Activated CD4-positive, alpha-beta T cell treated with anti-CD3 and anti-CD28 coated beads, Interleukin-2, amount 10 ng/mL, durations not matched to agents 7 days and 5 days (primary cell): ENCODE measurements at regions not wholly inside any gene's neighbourhood (a gene's known extent, or its start where the extent isn't known, plus 50 kb on each side); places are given as distances from the start of the nearest gene placed in this dataset.
A peak's percentile ranks its signal among the peaks of the same experiment; 100 is the strongest.

Experiments
- CTCF ChIA-PET: fragments of 350-600 bp; sonication (Branson Sonifier 250); formaldehyde crosslinking; loops from one replicate; lab custom pipeline; 2021; ENCODE audit warnings: antibody characterized with exemption; lab: Charles Lee
- POLR2A ChIA-PET: fragments of 350-600 bp; sonication (Branson Sonifier 250); formaldehyde crosslinking; loops from one replicate; lab custom pipeline; 2021; ENCODE audit warnings: antibody characterized with exemption; lab: Charles Lee
- DNase-seq: peaks from one replicate; pipeline ENCODE4 v3.0.0-alpha.2; 2020
- H3K27ac Mint-ChIP-seq: one replicate; pipeline ENCODE4 v1.8.0; 2021; ENCODE audit warnings: mild to moderate bottlenecking, moderate library complexity, mixed read lengths
- H3K27me3 Mint-ChIP-seq: one replicate; pipeline ENCODE4 v1.8.0; 2021; ENCODE audit warnings: mixed read lengths
- H3K36me3 Mint-ChIP-seq: one replicate; pipeline ENCODE4 v1.8.0; 2021; ENCODE audit warnings: low read depth, mixed read lengths
- H3K4me1 Mint-ChIP-seq: one replicate; pipeline ENCODE4 v1.8.0; 2021; ENCODE audit warnings: mixed read lengths
- H3K4me3 Mint-ChIP-seq: one replicate; pipeline ENCODE4 v1.8.0; 2021; ENCODE audit warnings: mild to moderate bottlenecking, moderate library complexity, mixed read lengths
- H3K9me3 Mint-ChIP-seq: one replicate; pipeline ENCODE4 v1.8.0; 2021; ENCODE audit warnings: mixed read lengths

- POLR2A ChIA-PET, result no interaction called here
- Mint-ChIP-seq H3K36me3 (no peaks in the 10 kb centered on the region), H3K27ac (no peak overlapping the region), H3K27me3 (peaks cover 1% of the 10 kb centered on the region), H3K4me1 (no peaks in the 10 kb centered on the region), H3K9me3 (no peaks in the 10 kb centered on the region), H3K4me3 (no peak overlapping the region)
- CTCF ChIA-PET, result no interaction called here
- no peak for DNase-seq
Measured at GRCh38 chr1:22380024-22380785, 71.4 kb upstream of the ZBTB40 start.

GRCh38 chr1:22383526-22384294 lies 67.9 kb upstream of the ZBTB40 start:
- Mint-ChIP-seq H3K27me3 (peaks cover 15% of the 10 kb centered on the region), H3K4me1 (no peaks in the 10 kb centered on the region), H3K4me3 (no peak overlapping the region), H3K36me3 (no peaks in the 10 kb centered on the region), H3K9me3 (no peaks in the 10 kb centered on the region), H3K27ac (no peak overlapping the region)
- DNase-seq, result no peak
- POLR2A ChIA-PET, result no interaction called here
- CTCF ChIA-PET, result no interaction called here

GRCh38 chr1:22385537-22385936 lies 66.1 kb upstream of the ZBTB40 start:
- Mint-ChIP-seq H3K27me3 (peaks cover 17% of the 10 kb centered on the region), H3K4me1 (no peaks in the 10 kb centered on the region), H3K9me3 (no peaks in the 10 kb centered on the region), H3K4me3 (no peak overlapping the region), H3K27ac (no peak overlapping the region), H3K36me3 (no peaks in the 10 kb centered on the region)
- ChIA-PET POLR2A (no interaction called here), CTCF (interaction anchor here (1.1 kb wide), 1 partner anchor 31 kb away, joined by 3 read pairs; no protein-coding TSS in a partner anchor)
- DNase-seq, result no peak

- CTCF ChIA-PET, result no interaction called here
- H3K4me3 Mint-ChIP-seq, result no peak overlapping the region
- POLR2A ChIA-PET, result no interaction called here
- H3K27me3 Mint-ChIP-seq, result peaks cover 17% of the 10 kb centered on the region
- H3K27ac Mint-ChIP-seq, result no peak overlapping the region
- no peaks in the 10 kb centered on the region for H3K4me1 Mint-ChIP-seq
- H3K9me3 Mint-ChIP-seq, result no peaks in the 10 kb centered on the region
- H3K36me3 Mint-ChIP-seq, result no peaks in the 10 kb centered on the region
- DNase-seq, result no peak
Measured at GRCh38 chr1:22386774-22387173, 64.9 kb upstream of the ZBTB40 start.

- ChIA-PET CTCF (no interaction called here), POLR2A (no interaction called here)
- H3K4me1 Mint-ChIP-seq, result no peaks in the 10 kb centered on the region
- no peak overlapping the region for H3K4me3 Mint-ChIP-seq
- no peak for DNase-seq
- H3K36me3 Mint-ChIP-seq, result no peaks in the 10 kb centered on the region
- H3K9me3 Mint-ChIP-seq, result no peaks in the 10 kb centered on the region
- H3K27ac Mint-ChIP-seq, result no peak overlapping the region
- peaks cover 21% of the 10 kb centered on the region for H3K27me3 Mint-ChIP-seq
Measured at GRCh38 chr1:22387919-22388580, 63.6 kb upstream of the ZBTB40 start.

GRCh38 chr1:22388671-22389450 lies 62.8 kb upstream of the ZBTB40 start:
- Mint-ChIP-seq H3K4me1 (no peaks in the 10 kb centered on the region), H3K27me3 (peaks cover 27% of the 10 kb centered on the region)
- CTCF ChIA-PET, result interaction anchor here (0.6 kb wide), 1 partner anchor 46 kb away, joined by 3 read pairs; no protein-coding TSS in a partner anchor

GRCh38 chr1:22393587-22393986 lies 58.1 kb upstream of the ZBTB40 start:
- peaks cover 53% of the 10 kb centered on the region for H3K27me3 Mint-ChIP-seq
- no peaks in the 10 kb centered on the region for H3K9me3 Mint-ChIP-seq
- no peak overlapping the region for H3K27ac Mint-ChIP-seq
- H3K4me1 Mint-ChIP-seq, result peaks cover 4% of the 10 kb centered on the region
- CTCF ChIA-PET, result interaction anchor here (0.6 kb wide), 1 partner anchor 120 kb away, joined by 4 read pairs; no protein-coding TSS in a partner anchor
- POLR2A ChIA-PET, result no interaction called here
- no peak overlapping the region for H3K4me3 Mint-ChIP-seq
- DNase-seq, result no peak
- no peaks in the 10 kb centered on the region for H3K36me3 Mint-ChIP-seq

More at GRCh38 chr1:22388671-22389450, 62.8 kb upstream of the ZBTB40 start:
- H3K36me3 Mint-ChIP-seq, result no peaks in the 10 kb centered on the region
- no peak overlapping the region for H3K4me3 Mint-ChIP-seq
- no peak overlapping the region for H3K27ac Mint-ChIP-seq
- H3K9me3 Mint-ChIP-seq, result no peaks in the 10 kb centered on the region
- DNase-seq, result no peak
- POLR2A ChIA-PET, result no interaction called here

- H3K27me3 Mint-ChIP-seq, result peaks cover 76% of the 10 kb centered on the region
- H3K27ac Mint-ChIP-seq, result no peak overlapping the region
- CTCF ChIA-PET, result no interaction called here
- peaks cover 14% of the 10 kb centered on the region for H3K4me1 Mint-ChIP-seq
- H3K36me3 Mint-ChIP-seq, result no peaks in the 10 kb centered on the region
- no peak overlapping the region for H3K4me3 Mint-ChIP-seq
- H3K9me3 Mint-ChIP-seq, result no peaks in the 10 kb centered on the region
- DNase-seq, result peak; percentile 33
- POLR2A ChIA-PET, result interaction anchor here (0.7 kb wide), 1 partner anchor 212 kb away, joined by 5 read pairs; no protein-coding TSS in a partner anchor
Measured at GRCh38 chr1:22398656-22399420, 52.8 kb upstream of the ZBTB40 start.

- Mint-ChIP-seq H3K27ac (no peak overlapping the region), H3K27me3 (peaks cover 78% of the 10 kb centered on the region), H3K4me3 (no peak overlapping the region), H3K4me1 (peaks cover 14% of the 10 kb centered on the region), H3K9me3 (no peaks in the 10 kb centered on the region), H3K36me3 (no peaks in the 10 kb centered on the region)
- POLR2A ChIA-PET, result interaction anchor here (0.7 kb wide), 1 partner anchor 211 kb away, joined by 5 read pairs; no protein-coding TSS in a partner anchor
- CTCF ChIA-PET, result no interaction called here
- DNase-seq, result no peak
Measured at GRCh38 chr1:22399421-22400091, 52.1 kb upstream of the ZBTB40 start.
